ENCODE measurements at regions not wholly inside any gene's neighbourhood (a gene's known extent, or its start where the extent isn't known, plus 50 kb on each side); places are given as distances from the start of the nearest gene placed in this dataset.

GRCh38 chr1:177472567-177472966 is 301.8 kb downstream of the BRINP2 start:
- no peak for DNase-seq (ENCODE audit: low spot score)

DNA sequence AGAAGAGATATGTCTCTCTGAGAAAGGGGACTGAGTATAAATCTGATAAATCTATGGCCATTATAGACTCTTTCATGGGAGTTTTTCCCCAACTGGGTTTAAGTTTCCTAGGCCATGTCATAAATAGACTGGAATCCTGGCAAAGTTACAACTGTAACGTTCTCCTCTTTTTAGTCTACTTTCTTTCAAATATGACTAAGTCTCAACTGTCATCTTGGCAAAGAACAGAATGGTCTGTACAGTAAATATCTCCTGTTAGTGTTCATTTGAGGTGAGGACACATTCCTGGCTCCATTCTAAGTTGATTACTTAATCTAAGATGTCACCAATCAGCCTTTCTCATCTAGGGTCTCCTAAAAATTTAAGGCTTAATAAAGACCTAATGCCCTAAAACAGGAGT is 300.5 kb downstream of the BRINP2 start:
- DNase-seq (ENCODE audit: low spot score), result no peak

DNA sequence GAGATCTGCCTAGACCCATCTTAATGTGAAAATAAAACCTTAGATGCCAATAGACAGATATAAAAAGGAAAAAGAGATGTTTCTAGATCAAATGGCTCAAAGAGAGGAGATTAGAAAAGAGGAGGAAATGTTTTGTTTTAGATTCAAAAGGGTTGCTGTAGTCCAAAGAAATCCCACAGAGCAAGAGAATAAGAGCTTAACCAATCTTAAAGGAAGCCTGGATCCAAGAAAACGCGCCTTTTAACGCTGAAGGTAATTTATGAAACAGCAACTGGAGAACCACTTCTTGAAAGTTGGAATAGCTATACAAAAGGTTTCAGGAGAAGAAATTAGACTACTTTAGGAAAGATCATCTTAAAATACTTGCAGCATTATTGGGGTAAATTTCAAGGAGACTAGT is 298.8 kb downstream of the BRINP2 start:
- DNase-seq (ENCODE audit: low spot score), result no peak

DNA sequence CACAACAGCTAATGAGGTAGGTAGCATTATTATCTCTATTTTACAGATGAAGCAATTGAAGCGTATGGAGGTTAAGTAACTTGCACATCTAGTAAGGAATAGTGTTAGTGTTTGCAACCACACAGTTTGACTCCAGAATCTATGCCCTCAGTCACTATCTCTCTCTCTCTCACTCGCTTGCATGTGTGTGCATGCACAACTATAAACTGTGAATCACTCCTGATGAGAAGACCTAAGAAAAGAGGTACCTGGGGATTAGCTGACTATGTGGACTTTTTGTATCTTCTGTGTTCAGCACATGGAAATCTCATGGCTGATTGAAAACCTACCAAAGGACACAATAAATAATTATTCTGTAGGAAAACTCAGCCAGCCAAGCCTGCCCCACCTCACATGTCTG is 295.5 kb downstream of the BRINP2 start:
- no peak for DNase-seq (ENCODE audit: low spot score)

DNA sequence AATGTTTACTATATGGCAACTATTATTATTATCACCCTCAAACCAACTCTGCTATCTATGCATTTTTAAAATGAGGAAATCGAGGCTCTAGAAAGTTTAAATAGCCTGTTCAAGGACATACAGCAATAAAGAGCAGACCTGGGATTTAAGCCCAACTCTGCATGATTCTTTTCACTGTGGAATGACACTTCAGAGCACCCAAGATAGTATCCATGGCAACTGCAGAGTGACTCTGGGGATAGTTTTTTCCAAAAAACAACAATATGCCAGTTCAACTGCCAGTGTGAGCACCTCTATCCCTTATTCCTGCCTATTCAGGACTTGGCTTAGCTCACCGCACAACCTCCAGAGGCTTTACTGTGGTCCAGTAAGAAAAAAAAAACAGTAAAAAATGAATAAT is 293.9 kb downstream of the BRINP2 start:
- no peak for DNase-seq (ENCODE audit: low spot score)

GRCh38 chr1:177451191-177451590 is 280.4 kb downstream of the BRINP2 start:
- DNase-seq (ENCODE audit: low spot score), result no peak

DNA sequence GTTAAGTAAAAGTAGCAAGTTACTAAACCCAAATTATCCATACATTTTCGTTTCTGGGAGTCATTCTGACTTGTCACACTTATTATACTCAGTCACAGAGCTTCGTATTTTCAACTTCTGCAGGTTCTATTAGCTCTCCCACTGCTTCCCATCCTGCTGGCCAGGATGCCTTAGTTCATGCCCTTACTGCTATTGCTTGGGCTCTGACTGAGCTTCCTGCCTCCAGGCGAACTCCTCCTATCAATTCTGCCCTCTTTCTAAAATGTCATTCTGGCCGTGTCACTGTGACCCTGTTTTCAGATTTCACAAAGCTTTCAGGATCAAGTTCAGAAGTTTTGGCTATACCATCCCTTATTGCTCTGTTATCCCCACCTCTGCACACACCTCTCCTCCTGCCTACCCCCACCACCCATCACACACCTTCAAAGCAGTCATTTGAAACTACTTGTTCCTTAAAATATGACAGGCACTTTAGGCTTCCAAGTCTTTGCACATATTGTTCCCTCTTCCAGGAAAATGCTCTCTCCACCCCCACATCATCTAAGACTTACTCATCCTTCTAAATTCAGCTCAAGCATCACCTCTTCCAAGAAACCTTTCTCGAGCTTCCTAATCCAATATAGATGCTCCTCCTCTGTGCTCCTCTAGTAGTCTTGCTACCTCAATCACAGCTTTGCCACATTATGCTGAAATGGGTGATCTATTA is 278.0 kb downstream of the BRINP2 start:
- peak; percentile 8 for DNase-seq (ENCODE audit: low spot score)

GRCh38 chr1:177448036-177448615 is 277.4 kb downstream of the BRINP2 start:
- no peak for DNase-seq (ENCODE audit: low spot score)

- DNase-seq (ENCODE audit: low spot score), result no peak
Measured at GRCh38 chr1:177444997-177445746, 274.4 kb downstream of the BRINP2 start.

DNA sequence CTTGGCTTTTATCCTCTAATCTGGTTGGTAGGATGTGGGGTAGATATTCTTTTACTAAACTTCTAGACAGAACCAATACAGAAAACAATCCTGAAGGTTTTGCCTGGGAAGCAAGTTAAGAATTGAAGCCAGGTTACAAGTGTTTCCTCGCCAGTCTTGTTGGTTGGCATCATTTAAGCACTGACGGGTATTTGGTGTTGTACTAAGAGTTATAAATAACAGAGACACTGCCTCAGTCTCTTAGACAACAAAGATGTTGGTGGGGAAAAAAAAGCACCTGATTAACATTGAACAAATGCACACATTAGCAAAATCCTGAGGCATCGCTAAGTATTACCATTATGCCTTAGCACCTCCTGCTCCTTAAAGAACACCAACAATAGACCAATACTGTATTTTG is 272.2 kb downstream of the BRINP2 start:
- DNase-seq (ENCODE audit: low spot score), result no peak

- no peak for DNase-seq (ENCODE audit: low spot score)
Measured at GRCh38 chr1:177442584-177442983, 271.8 kb downstream of the BRINP2 start.

DNA sequence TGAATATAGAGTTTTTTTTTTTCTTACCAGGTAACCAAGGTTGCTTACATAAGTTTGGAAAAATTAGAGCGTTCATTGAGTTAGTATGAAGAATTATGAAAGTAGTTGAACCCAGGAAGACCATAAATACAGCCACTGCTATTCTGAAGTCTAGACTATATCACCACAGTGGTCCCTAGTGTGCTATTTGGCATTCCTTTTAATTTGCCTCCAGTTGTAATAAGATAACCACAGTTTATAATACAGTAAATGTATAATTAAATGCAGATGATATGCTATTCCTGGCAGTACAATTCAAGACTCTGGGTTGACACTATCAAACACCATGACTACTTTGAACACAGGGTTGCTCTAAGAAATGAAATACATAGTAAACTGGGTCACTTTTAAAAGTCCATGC is 270.5 kb downstream of the BRINP2 start:
- DNase-seq (ENCODE audit: low spot score), result no peak

GRCh38 chr1:177440821-177441220 is 270.1 kb downstream of the BRINP2 start:
- no peak for DNase-seq (ENCODE audit: low spot score)

DNA sequence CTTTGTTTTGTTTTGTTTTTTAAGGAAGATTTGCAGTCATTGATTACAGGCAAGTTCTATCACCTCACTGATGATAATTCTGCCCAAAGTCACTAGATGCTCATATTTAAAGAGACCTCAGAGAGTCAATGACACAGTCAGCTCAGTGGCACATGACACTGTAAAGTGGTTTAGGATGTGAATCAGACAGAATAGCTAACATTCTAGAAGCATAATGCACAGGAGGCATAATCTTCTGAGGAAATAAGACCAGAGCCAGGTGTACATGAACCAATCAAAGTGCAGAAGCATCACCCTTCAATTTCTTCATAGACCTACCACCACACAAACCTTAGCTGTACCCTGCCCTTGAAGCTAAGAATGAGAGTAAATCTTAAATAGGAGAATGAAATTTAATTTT is 268.5 kb downstream of the BRINP2 start:
- DNase-seq (ENCODE audit: low spot score), result no peak

DNA sequence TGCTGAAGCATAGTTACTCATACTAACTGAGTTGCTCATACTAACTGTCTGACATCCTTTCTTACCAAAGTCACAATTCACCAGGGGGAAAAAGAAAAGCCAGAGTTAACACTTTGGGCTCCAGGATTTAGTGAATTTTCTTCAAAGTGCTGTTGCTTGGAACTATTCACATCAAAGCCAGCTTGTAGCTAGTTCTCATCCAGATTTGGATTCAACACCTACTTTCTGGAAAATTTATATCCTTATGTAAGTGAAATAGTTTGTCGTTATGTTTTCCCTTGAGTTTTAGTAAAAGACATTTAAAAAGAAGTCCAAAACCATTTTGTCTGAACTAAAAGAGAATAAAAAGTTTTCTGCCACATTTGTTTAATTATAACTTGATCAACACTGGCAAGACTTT is 264.6 kb downstream of the BRINP2 start:
- no peak for DNase-seq (ENCODE audit: low spot score)

DNA sequence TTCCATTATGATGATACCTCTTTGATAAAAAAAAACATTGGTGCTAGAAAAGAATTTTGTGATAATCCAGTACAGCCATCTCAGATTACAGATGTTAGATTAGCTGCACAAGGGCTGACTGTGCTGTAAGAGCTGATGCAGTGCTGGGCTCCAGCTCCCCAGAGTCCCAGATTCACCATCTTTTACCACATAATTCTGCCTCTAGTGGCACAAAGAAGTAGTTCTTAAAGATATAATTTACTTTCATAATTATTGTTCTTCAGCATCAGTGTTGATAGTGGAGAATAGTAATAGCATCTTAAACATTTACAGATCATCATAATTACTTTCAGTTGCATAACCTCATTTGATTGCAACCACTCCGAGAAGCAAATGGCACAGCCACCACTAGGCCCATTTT is 262.1 kb downstream of the BRINP2 start:
- no peak for DNase-seq (ENCODE audit: low spot score)

- no peak for DNase-seq (ENCODE audit: low spot score)
Measured at GRCh38 chr1:177431123-177431522, 260.4 kb downstream of the BRINP2 start.

- no peak for DNase-seq (ENCODE audit: low spot score)
Measured at GRCh38 chr1:177429234-177429633, 258.5 kb downstream of the BRINP2 start.

DNA sequence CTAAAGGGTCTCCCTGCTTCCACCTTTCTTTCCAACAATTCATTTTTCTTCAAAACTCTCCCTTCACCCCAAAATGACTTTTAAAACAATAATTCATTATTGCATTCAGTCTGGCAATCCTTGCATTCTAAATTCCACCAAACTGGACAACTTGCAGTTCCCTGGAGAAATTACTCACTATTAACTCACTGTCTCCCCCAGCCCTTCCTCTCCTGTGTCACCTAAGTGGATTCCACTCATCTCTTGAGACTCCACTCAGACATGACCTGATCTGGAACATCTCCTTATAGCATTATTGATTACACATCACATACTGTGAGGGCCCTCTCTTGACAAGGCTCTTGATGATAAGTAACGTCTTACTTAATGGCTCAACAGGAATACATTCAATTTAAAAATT is 257.1 kb downstream of the BRINP2 start:
- no peak for DNase-seq (ENCODE audit: low spot score)

DNA sequence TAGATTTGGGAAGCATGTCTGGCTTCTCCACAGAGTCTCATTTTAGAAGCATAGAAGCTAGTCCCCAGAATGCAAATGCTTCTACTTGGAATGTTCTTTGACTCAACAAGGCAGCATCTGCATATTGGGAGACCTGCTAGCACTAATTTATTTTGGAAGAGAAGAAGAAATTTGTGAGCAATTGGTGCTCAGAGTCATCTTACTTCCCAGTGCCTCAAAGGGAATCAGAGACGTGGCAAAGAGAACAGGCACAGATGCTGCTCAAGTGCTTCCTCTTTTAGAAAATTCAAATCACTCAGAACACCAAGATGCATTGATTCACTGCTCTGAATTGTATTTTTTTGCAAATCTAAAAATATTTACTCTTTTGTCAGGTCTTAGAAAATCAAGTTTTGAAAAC is 255.7 kb downstream of the BRINP2 start:
- no peak for DNase-seq (ENCODE audit: low spot score)

DNA sequence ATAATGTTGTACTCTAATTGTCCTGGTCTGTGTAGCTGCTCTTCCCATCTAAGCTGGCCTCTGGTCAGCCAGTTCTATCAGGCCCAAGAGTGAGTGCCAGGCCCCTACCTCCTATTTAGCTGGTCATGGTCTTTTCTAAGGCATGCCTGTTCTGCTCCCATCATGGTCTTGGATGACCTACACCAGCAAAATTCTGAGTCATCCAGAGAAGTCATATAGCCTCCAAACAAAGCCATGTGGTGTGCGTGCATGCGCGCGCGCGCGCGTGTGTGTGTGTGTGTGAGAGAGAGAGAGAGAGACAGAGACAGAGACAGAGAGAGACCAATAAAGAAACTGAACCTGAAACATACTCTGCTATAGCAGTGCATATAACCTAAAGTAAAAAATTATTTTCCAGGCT is 254.4 kb downstream of the BRINP2 start:
- DNase-seq (ENCODE audit: low spot score), result no peak

DNA sequence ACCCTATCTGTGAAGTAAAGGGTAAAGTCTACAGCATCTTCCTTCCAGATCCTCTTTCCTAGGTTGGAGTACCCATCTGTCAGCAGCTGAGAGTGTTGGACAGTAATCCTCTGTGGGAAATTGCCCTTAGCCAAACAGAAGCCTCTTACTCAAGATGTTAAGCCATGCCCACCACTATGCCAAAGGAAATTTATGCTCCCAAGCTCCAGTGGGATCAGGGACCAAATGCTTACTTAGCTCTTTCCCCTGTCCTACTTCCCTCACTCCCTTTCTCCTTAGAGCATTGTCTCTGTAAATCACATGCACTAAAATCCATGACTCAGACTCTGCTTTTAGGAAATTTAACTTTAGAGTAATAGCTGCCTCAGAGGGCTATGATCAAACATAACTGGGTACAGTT is 254.0 kb downstream of the BRINP2 start:
- no peak for DNase-seq (ENCODE audit: low spot score)

DNA sequence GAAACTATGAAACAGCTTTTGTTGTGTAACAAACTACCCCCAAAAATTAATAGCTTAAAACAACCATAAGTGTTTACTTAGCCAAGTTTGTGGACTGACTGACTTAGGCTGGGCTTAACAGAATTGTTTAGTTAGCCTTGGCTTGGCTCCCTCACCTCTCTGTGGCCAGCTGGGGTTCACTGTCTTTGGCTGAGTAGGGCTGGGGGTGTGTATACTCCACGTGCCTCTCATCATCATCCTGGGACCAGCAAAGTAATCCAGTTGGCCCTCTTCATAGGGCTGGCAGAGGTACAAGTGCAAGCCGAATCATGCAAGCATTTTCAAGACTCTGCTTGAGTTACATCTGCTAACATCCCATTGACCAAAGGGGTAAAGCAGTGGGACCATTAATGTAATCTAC is 252.3 kb downstream of the BRINP2 start:
- no peak for DNase-seq (ENCODE audit: low spot score)
